KMS-11 (cell line): ENCODE measurements at regions not wholly inside any gene's neighbourhood (a gene's known extent, or its start where the extent isn't known, plus 50 kb on each side); places are given as distances from the start of the nearest gene placed in this dataset.
"Not testable (repeated sequence)": the region's sequence is repeated elsewhere in the genome, so short reads cannot be mapped to it uniquely, and the experiment has no call there.

Experiments used
- H2AFZ ChIP-seq: fragments of 200-600 bp; sonication (generic); 2 replicates; pipeline ENCODE4 v1.6.1; 2016; ENCODE audit warnings: antibody characterized with exemption, mixed run types, low read depth
- H3K27ac ChIP-seq: fragments of 200-600 bp; sonication (generic); 2 replicates; pipeline ENCODE4 v1.6.1; 2016; ENCODE audit warnings: mild to moderate bottlenecking, mixed run types
- H3K27me3 ChIP-seq: fragments of 200-600 bp; sonication (generic); 2 replicates; pipeline ENCODE4 v1.6.1; 2017; ENCODE audit warnings: mild to moderate bottlenecking, low read depth, mixed run types, moderate library complexity; ENCODE audit not compliant: insufficient read depth
- H3K36me3 ChIP-seq: fragments of 200-600 bp; sonication (generic); 2 replicates; pipeline ENCODE4 v1.6.1; 2017; ENCODE audit warnings: mild to moderate bottlenecking, mixed run types; ENCODE audit not compliant: insufficient read depth
- H3K4me1 ChIP-seq: fragments of 200-600 bp; sonication (generic); 2 replicates; pipeline ENCODE4 v1.6.1; 2016; ENCODE audit warnings: mild to moderate bottlenecking, low read depth, mixed run types; ENCODE audit not compliant: poor library complexity, severe bottlenecking
- H3K4me2 ChIP-seq: fragments of 200-600 bp; sonication (generic); 2 replicates; pipeline ENCODE4 v1.7.0; 2016; ENCODE audit warnings: mild to moderate bottlenecking, mixed run types
- H3K4me3 ChIP-seq: fragments of 200-600 bp; sonication (generic); IDR thresholded peaks from 2 replicates; pipeline ENCODE4 v1.6.1; 2017; ENCODE audit warnings: low read depth, low read length, mixed read lengths; ENCODE audit not compliant: insufficient read depth
- H3K79me2 ChIP-seq: fragments of 200-600 bp; sonication (generic); 2 replicates; pipeline ENCODE4 v1.6.1; 2016; ENCODE audit warnings: low read depth, mixed run types; ENCODE audit not compliant: insufficient read depth
- H3K9ac ChIP-seq: fragments of 200-600 bp; sonication (generic); 2 replicates; pipeline ENCODE4 v1.6.1; 2016; ENCODE audit warnings: mild to moderate bottlenecking, mixed run types
- H4K20me1 ChIP-seq: fragments of 200-600 bp; sonication (generic); 2 replicates; pipeline ENCODE4 v1.6.1; 2016; ENCODE audit warnings: mild to moderate bottlenecking, mixed run types; ENCODE audit not compliant: insufficient read depth
- TF ChIP-seq, protein P1 (sequence below): fragments of 200-600 bp; sonication (generic); conservative IDR thresholded peaks from 2 replicates; pipeline ENCODE4 v1.6.1; 2017; ENCODE audit warnings: low read depth, mild to moderate bottlenecking, antibody characterized with exemption, low read length, moderate library complexity, mixed read lengths

DNA sequence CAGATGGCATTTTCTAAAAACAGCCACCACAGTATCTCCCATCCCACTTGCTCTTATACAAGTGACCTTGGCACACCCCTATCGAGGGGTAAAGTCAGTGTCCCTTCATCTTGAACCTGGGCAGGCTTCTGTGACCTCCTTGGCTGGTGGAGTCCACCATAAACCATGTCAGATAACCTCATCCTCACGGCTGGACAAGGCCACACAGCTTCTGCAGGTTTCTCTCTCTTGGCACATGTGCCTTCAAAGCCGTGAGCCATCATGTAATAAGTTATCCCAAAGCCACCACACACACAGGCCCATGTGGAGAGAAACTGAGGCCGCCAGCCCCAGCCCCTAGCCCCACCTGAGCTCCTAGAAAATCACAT lies 105.4 kb downstream of the SNX5 start:
- H3K27me3 ChIP-seq: no peaks in the 10 kb centered on the region
- H3K4me1 ChIP-seq: peaks cover 7% of the 10 kb centered on the region
- H3K27ac ChIP-seq: no peak overlapping the region
- no peak overlapping the region for H2AFZ ChIP-seq
- H3K4me3 ChIP-seq: no peak overlapping the region
- no peaks in the 10 kb centered on the region for H3K79me2 ChIP-seq
- no peak overlapping the region for H3K4me2 ChIP-seq
- H3K36me3 ChIP-seq: no peaks in the 10 kb centered on the region
- no peak overlapping the region for H3K9ac ChIP-seq
- TF ChIP-seq, protein P1, sequence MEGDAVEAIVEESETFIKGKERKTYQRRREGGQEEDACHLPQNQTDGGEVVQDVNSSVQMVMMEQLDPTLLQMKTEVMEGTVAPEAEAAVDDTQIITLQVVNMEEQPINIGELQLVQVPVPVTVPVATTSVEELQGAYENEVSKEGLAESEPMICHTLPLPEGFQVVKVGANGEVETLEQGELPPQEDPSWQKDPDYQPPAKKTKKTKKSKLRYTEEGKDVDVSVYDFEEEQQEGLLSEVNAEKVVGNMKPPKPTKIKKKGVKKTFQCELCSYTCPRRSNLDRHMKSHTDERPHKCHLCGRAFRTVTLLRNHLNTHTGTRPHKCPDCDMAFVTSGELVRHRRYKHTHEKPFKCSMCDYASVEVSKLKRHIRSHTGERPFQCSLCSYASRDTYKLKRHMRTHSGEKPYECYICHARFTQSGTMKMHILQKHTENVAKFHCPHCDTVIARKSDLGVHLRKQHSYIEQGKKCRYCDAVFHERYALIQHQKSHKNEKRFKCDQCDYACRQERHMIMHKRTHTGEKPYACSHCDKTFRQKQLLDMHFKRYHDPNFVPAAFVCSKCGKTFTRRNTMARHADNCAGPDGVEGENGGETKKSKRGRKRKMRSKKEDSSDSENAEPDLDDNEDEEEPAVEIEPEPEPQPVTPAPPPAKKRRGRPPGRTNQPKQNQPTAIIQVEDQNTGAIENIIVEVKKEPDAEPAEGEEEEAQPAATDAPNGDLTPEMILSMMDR: no peak
- H4K20me1 ChIP-seq: no peaks in the 10 kb centered on the region

DNA sequence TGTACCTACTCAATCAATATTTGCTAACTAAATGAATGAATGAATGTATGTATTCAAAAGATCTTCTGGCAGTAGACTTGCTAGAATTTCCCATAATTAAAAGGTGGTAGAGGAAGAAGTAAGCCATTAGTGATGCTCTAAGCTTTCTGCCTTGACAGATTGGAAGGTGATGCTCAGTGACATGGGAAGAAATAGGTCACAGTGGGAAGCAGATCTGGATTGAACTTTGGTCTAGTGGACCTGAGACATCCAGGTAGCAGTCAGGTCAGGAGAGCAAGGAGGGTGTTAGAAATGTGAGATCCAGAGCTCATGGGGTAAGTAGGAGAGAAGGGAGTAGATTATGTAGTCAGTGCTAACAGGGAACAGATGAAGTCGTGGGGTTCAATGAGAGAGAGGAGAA lies 106.4 kb downstream of the SNX5 start:
- Histone ChIP-seq H2AFZ (no peak overlapping the region), H3K36me3 (no peaks in the 10 kb centered on the region), H3K4me3 (no peak overlapping the region), H3K9ac (no peak overlapping the region), H3K4me1 (peaks cover 17% of the 10 kb centered on the region), H3K27ac (no peak overlapping the region), H4K20me1 (no peaks in the 10 kb centered on the region), H3K4me2 (no peak overlapping the region), H3K79me2 (no peaks in the 10 kb centered on the region), H3K27me3 (no peaks in the 10 kb centered on the region)
- TF ChIP-seq, protein P1: no peak

DNA sequence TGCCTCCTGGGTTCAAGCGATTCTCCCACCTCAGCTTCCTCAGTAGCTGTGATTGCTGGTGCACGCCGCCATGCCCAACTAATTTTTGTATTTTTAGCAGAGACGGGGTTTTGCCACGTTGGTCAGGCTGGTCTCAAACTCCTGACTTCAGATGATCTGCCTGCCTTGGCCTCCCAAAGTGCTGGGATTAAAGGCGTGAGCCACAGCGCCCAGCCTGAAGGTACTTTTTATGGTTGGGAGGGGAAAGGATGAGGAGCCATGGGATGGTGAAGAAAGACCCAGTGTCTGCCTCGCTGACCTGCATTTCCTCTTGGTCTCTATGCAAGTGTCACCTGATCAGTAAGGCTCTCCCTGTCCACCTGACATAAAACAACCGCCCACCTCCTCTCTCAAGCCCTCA lies 107.0 kb downstream of the SNX5 start:
- H3K4me3 ChIP-seq: not testable (repeated sequence)

DNA sequence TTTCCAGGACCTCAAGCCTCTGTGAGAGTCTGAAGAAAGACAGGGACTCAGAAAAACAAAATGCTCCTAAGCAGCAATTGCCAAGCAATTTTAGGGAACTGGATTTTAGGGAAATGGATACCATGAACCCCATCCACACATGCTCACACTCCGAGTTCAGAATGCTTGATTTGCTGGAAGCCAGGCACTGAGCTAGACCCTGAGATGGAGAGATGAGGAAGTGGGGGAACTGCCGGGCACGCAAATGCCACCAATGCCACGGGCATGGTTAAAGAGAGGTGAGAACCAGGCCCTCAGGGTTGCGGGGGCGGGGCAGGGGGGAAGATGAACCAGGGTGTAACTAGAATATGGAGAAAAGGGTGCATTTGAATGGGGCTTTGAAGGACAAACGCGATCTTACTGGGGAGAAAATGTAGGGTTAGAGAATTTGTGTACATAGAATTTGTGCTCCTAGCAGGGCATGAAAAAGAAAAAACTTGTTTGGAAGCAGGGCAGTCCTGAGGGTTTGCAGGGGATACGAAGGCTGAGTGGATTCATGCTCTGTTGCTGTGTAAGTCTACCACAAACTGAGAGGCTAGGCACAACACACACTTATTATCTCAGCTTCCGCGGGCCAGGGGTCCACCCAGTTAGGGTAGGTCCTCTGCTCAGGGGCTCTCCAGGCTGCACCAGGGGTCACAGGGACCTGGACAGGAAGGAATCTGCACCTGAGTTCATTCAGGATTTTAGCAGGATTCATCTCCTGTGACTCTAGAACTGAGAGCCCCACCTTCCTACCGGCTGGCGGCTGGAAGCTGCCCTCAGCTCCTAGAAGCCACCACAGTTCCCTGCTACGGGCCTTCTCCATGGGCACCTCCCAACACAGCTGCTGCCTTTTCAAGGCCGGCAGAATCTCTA lies 108.0 kb downstream of the SNX5 start:
- Histone ChIP-seq H3K36me3 (no peaks in the 10 kb centered on the region), H3K4me3 (no peak overlapping the region), H3K79me2 (no peaks in the 10 kb centered on the region), H3K27me3 (no peaks in the 10 kb centered on the region), H2AFZ (no peak overlapping the region), H3K4me1 (peaks cover 31% of the 10 kb centered on the region), H3K27ac (no peak overlapping the region), H4K20me1 (no peaks in the 10 kb centered on the region), H3K9ac (no peak overlapping the region), H3K4me2 (no peak overlapping the region)
- TF ChIP-seq, protein P1: no peak

More for the DNA sequence above, 107.0 kb downstream of the SNX5 start:
- not testable (repeated sequence) for H3K36me3 ChIP-seq, H3K27ac ChIP-seq, H3K4me2 ChIP-seq, H4K20me1 ChIP-seq, H3K27me3 ChIP-seq, H3K79me2 ChIP-seq, H2AFZ ChIP-seq, H3K9ac ChIP-seq
- H3K4me1 ChIP-seq: peaks cover 22% of the 10 kb centered on the region

DNA sequence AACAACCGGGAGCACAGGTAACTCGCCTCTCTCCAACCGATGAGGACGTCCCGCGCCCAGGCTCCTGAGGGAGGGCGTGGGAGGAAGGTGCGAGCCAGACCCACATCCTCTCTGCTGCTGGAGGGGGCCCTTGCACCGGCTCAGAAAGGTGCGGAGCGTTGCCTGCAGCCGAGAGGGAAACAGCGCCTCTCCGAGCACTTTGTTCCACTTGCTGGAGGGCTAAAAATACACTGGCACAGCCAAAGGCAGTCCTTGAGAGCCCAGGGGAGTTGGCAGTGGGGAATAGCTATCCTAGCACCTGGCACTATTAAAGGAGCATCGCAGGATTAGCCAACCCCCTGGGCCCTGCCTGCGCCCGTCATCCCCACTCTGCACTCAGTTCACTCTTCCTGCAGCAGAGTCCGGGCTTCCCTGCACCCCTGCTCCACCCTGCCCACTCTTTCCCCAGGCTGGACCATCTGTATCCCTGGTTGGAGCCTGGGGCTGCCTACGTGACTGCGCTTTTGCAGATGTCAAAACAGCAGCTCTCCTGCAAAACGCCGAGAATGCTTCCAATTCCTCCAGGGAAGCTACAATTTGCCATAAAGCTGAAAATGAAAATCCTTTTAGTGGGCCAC lies 108.9 kb downstream of the SNX5 start:
- H3K9ac ChIP-seq: no peak overlapping the region
- H3K4me1 ChIP-seq: peaks cover 40% of the 10 kb centered on the region
- no peaks in the 10 kb centered on the region for H4K20me1 ChIP-seq
- H3K79me2 ChIP-seq: no peaks in the 10 kb centered on the region
- H3K27ac ChIP-seq: no peak overlapping the region
- H3K27me3 ChIP-seq: no peaks in the 10 kb centered on the region
- H3K4me3 ChIP-seq: no peak overlapping the region
- no peak overlapping the region for H3K4me2 ChIP-seq
- no peaks in the 10 kb centered on the region for H3K36me3 ChIP-seq
- H2AFZ ChIP-seq: no peak overlapping the region
- TF ChIP-seq, protein P1: no peak
